IMR-90 (cell line): ENCODE measurements at regions not wholly inside any gene's neighbourhood (a gene's known extent, or its start where the extent isn't known, plus 50 kb on each side); places are given as distances from the start of the nearest gene placed in this dataset.

Experiments
- ATAC-seq: fragments of 200-7000 bp; cut with Tn5 transposase; 2 replicates; pipeline ENCODE4 v1.9.1; 2020; ENCODE audit warnings: low read depth, mild to moderate bottlenecking, moderate library complexity
- BruUV-seq: library from RNA; stranded (reverse); fragments of 400-500 nt; replicated peaks from 2 replicates; lab custom pipeline; 2021; lab: Mats Ljungman, UMichigan
- CTCF ChIA-PET: fragments of 300-600 bp; formaldehyde crosslinking; extraction: SDS; loops from one replicate; lab custom pipeline; 2021; ENCODE audit warnings: antibody characterized with exemption; lab: Yijun Ruan, JAX
- POLR2A ChIA-PET: fragments of 300-600 bp; sonication (Branson Sonifier 250); formaldehyde crosslinking; loops from one replicate; lab custom pipeline; 2022; ENCODE audit warnings: antibody characterized with exemption; ENCODE audit not compliant: unreplicated experiment; lab: Charles Lee
- DNase-seq: peaks from one replicate; pipeline ENCODE4 v3.0.0; 2013
- H2AFZ ChIP-seq: replicated peaks from 2 replicates; pipeline ENCODE3; 2013; ENCODE audit warnings: low read length, mild to moderate bottlenecking; ENCODE audit not compliant: poor library complexity
- H2AK5ac ChIP-seq: 2 replicates; pipeline ENCODE4 v1.6.1; 2013; ENCODE audit warnings: low read depth, low read length, inconsistent platforms
- H2AK9ac ChIP-seq: replicated peaks from 2 replicates; pipeline ENCODE3; 2013; ENCODE audit warnings: mild to moderate bottlenecking, low read depth, low read length, moderate library complexity; ENCODE audit not compliant: poor library complexity
- H2BK120ac ChIP-seq: 2 replicates; pipeline ENCODE4 v1.6.1; 2013; ENCODE audit warnings: low read depth, low read length, inconsistent platforms
- H2BK15ac ChIP-seq: 3 replicates; pipeline ENCODE4 v1.6.1; 2013; ENCODE audit warnings: low read depth, low read length, inconsistent platforms
- H2BK20ac ChIP-seq: 2 replicates; pipeline ENCODE4 v1.6.1; 2013; ENCODE audit warnings: low read depth, mild to moderate bottlenecking, inconsistent platforms, low read length, moderate library complexity
- H2BK5ac ChIP-seq: 2 replicates; pipeline ENCODE4 v1.6.1; 2013; ENCODE audit warnings: mild to moderate bottlenecking, low read depth, low read length, inconsistent platforms; ENCODE audit not compliant: poor library complexity, severe bottlenecking
- H3K14ac ChIP-seq: replicated peaks from 2 replicates; pipeline ENCODE4 v1.6.1; 2013; ENCODE audit warnings: low read depth, low read length, inconsistent platforms
- H3K18ac ChIP-seq: 2 replicates; pipeline ENCODE4 v1.6.1; 2013; ENCODE audit warnings: low read depth, low read length, control low read depth
- H3K23ac ChIP-seq: 2 replicates; pipeline ENCODE4 v1.6.1; 2013; ENCODE audit warnings: low read depth, low read length, inconsistent platforms
- H3K27ac ChIP-seq: 2 replicates; pipeline ENCODE4 v1.5.1; 2013; ENCODE audit warnings: mild to moderate bottlenecking, control low read depth, low read length; ENCODE audit not compliant: insufficient read depth
- H3K27me3 ChIP-seq: 2 replicates; pipeline ENCODE4 v1.6.1; 2013; ENCODE audit warnings: low read length; ENCODE audit not compliant: control insufficient read depth, insufficient read depth
- H3K36me3 ChIP-seq: 2 replicates; pipeline ENCODE4 v1.6.1; 2013; ENCODE audit warnings: low read length, mixed read lengths; ENCODE audit not compliant: control insufficient read depth, insufficient read depth
- H3K4ac ChIP-seq: 2 replicates; pipeline ENCODE4 v1.6.1; 2013; ENCODE audit warnings: low read depth, low read length, inconsistent platforms
- H3K4me1 ChIP-seq: 2 replicates; pipeline ENCODE4 v1.6.1; 2013; ENCODE audit warnings: low read length, mixed read lengths; ENCODE audit not compliant: control insufficient read depth, insufficient read depth
- H3K4me2 ChIP-seq: 2 replicates; pipeline ENCODE4 v1.6.1; 2013; ENCODE audit warnings: low read depth, mild to moderate bottlenecking, control low read depth, low read length, moderate library complexity
- H3K4me3 ChIP-seq: 2 replicates; pipeline ENCODE4 v1.5.1; 2013; ENCODE audit warnings: low read depth, mild to moderate bottlenecking, control low read depth, low read length, moderate library complexity; ENCODE audit not compliant: insufficient read depth
- H3K56ac ChIP-seq: 2 replicates; pipeline ENCODE4 v1.6.1; 2013; ENCODE audit warnings: low read length, inconsistent platforms; ENCODE audit not compliant: insufficient read depth; ENCODE audit errors: extremely low read depth
- H3K79me1 ChIP-seq, 2 experiments: 2 replicates each; pipeline ENCODE4 v1.6.1; 2013; ENCODE audit warnings: low read length in 2 of 2, inconsistent platforms in 1 of 2, low read depth in 1 of 2
- H3K9ac ChIP-seq: 2 replicates; pipeline ENCODE4 v1.6.1; 2013; ENCODE audit warnings: low read depth, low read length, control low read depth
- H3K9me1 ChIP-seq: 2 replicates; pipeline ENCODE4 v1.6.1; 2013; ENCODE audit warnings: low read length, inconsistent platforms; ENCODE audit not compliant: insufficient read depth
- H3K9me3 ChIP-seq: 2 replicates; pipeline ENCODE4 v1.6.1; 2013; ENCODE audit warnings: low read length; ENCODE audit not compliant: control insufficient read depth, insufficient read depth
- H4K20me1 ChIP-seq: 2 replicates; pipeline ENCODE4 v1.6.1; 2013; ENCODE audit warnings: low read length, inconsistent platforms; ENCODE audit not compliant: insufficient read depth
- H4K5ac ChIP-seq: 2 replicates; pipeline ENCODE4 v1.6.1; 2013; ENCODE audit warnings: mild to moderate bottlenecking, low read depth, low read length, control low read depth
- H4K8ac ChIP-seq, 2 experiments: 2 replicates each; pipeline ENCODE4 v1.6.1; 2013; ENCODE audit warnings: low read depth in 2 of 2, low read length in 2 of 2, control low read depth in 1 of 2, inconsistent platforms in 1 of 2
- H4K91ac ChIP-seq: 2 replicates; pipeline ENCODE4 v1.6.1; 2013; ENCODE audit warnings: low read depth, low read length, inconsistent platforms; ENCODE audit not compliant: insufficient read depth
- RAD21 ChIP-seq: IDR thresholded peaks from 2 replicates; pipeline ENCODE4 v1.6.1; 2012; ENCODE audit warnings: low read length, improper control_type of control experiment
- RFX5 ChIP-seq: IDR thresholded peaks from 2 replicates; pipeline ENCODE4 v1.8.0; 2012; ENCODE audit warnings: low read depth, mild to moderate bottlenecking, low read length, moderate library complexity
- USF2 ChIP-seq: fragments of 150-350 bp; IDR thresholded peaks from 2 replicates; pipeline ENCODE4 v1.6.1; 2017; ENCODE audit warnings: mild to moderate bottlenecking, antibody characterized with exemption, low read length, low read depth
- WGBS, 2 experiments: methylation state at CpG; one replicate each; pipeline versions ENCODE4 v1.1.5 to v1.1.7; 2013; ENCODE audit warnings: missing lambda C conversion rate in 2 of 2; ENCODE audit not compliant: insufficient read length in 1 of 2; ENCODE audit errors: extremely low coverage in 2 of 2; 5-methylcytosine and 5-hydroxymethylcytosine counted together
- dilution Hi-C: fragments of 300-500 bp; cut with HindIII; formaldehyde crosslinking; loops from one replicate; pipeline ENCODE4 v1.14.3; 2018; ENCODE audit warnings: low sequenced_read_pairs; ENCODE audit not compliant: unreplicated experiment
- in situ Hi-C: fragments of 300-500 bp; cut with MboI; formaldehyde crosslinking; loops from 3 replicates; pipeline ENCODE4 v1.14.3; 2019; ENCODE audit warnings: low sequenced_read_pairs, inconsistent platforms, mixed read lengths
- intact Hi-C: fragments of 100-400 bp; cut with micrococcal nuclease; formaldehyde crosslinking; loops from 2 replicates; pipeline ENCODE4 v1.10.0; 2022
- TF ChIP-seq, protein P1 (sequence below): conservative IDR thresholded peaks from 2 replicates; pipeline ENCODE4 v1.5.1; 2012; ENCODE audit warnings: mild to moderate bottlenecking, low read depth, low read length, improper control_type of control experiment

GRCh38 chr1:87918398-87918797 lies 589.7 kb downstream of the LMO4 start:
- Histone ChIP-seq H3K23ac (no peak overlapping the region), H2BK120ac (no peak overlapping the region), H3K56ac (no peak overlapping the region), H2AFZ (no peak overlapping the region), H3K14ac (no peak overlapping the region), H3K9me3 (no peaks in the 10 kb centered on the region), H3K9me1 (no peaks in the 10 kb centered on the region), H2AK9ac (no peak overlapping the region), H3K9ac (no peak overlapping the region), H2BK20ac (no peak overlapping the region), H3K4me3 (no peak overlapping the region), H2AK5ac (no peak overlapping the region), H2BK5ac (no peak overlapping the region), H3K18ac (no peak overlapping the region), H3K27me3 (no peaks in the 10 kb centered on the region), H3K4me1 (no peaks in the 10 kb centered on the region), H3K4ac (no peak overlapping the region), H3K79me1 (no peaks in the 10 kb centered on the region), H3K27ac (no peak overlapping the region), H3K4me2 (no peak overlapping the region), H3K36me3 (no peaks in the 10 kb centered on the region), H4K20me1 (no peaks in the 10 kb centered on the region), H4K5ac (no peak overlapping the region), H4K91ac (no peak overlapping the region), H2BK15ac (no peak overlapping the region), H4K8ac (no peak overlapping the region)
- no CpG with 5 or more reads among the region's 1 CpG for WGBS, 2 experiments
- dilution Hi-C loops (no loop called here), in situ Hi-C loops (no loop called here), intact Hi-C loops (no loop called here)
- BruUV-seq = no TSS peak
- ChIA-PET CTCF (interaction anchor here (1.0 kb wide), 1 partner anchor 9 kb away, joined by 3 read pairs; no protein-coding TSS in a partner anchor), POLR2A (no interaction called here)
- DNase-seq (no peak), ATAC-seq (no peak)
- TF ChIP-seq, protein P1, sequence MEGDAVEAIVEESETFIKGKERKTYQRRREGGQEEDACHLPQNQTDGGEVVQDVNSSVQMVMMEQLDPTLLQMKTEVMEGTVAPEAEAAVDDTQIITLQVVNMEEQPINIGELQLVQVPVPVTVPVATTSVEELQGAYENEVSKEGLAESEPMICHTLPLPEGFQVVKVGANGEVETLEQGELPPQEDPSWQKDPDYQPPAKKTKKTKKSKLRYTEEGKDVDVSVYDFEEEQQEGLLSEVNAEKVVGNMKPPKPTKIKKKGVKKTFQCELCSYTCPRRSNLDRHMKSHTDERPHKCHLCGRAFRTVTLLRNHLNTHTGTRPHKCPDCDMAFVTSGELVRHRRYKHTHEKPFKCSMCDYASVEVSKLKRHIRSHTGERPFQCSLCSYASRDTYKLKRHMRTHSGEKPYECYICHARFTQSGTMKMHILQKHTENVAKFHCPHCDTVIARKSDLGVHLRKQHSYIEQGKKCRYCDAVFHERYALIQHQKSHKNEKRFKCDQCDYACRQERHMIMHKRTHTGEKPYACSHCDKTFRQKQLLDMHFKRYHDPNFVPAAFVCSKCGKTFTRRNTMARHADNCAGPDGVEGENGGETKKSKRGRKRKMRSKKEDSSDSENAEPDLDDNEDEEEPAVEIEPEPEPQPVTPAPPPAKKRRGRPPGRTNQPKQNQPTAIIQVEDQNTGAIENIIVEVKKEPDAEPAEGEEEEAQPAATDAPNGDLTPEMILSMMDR = no peak
- TF ChIP-seq RAD21 (no peak), RFX5 (no peak), USF2 (no peak)
